ENCODE measurements at regions not wholly inside any gene's neighbourhood (a gene's known extent, or its start where the extent isn't known, plus 50 kb on each side); places are given as distances from the start of the nearest gene placed in this dataset.

GRCh38 chr13:76769271-76769791, 116.9 kb downstream of the KCTD12 start:
- TF ChIP-seq CTCF (IDR thresholded peaks at IDR 0.05; ENCODE audit: low read depth, low read length) (no peak), POLR2A (IDR thresholded peaks at IDR 0.05; ENCODE audit: extremely low read depth, insufficient read length) (no peak)
